ENCODE measurements at regions not wholly inside any gene's neighbourhood (a gene's known extent, or its start where the extent isn't known, plus 50 kb on each side); places are given as distances from the start of the nearest gene placed in this dataset.

DNA sequence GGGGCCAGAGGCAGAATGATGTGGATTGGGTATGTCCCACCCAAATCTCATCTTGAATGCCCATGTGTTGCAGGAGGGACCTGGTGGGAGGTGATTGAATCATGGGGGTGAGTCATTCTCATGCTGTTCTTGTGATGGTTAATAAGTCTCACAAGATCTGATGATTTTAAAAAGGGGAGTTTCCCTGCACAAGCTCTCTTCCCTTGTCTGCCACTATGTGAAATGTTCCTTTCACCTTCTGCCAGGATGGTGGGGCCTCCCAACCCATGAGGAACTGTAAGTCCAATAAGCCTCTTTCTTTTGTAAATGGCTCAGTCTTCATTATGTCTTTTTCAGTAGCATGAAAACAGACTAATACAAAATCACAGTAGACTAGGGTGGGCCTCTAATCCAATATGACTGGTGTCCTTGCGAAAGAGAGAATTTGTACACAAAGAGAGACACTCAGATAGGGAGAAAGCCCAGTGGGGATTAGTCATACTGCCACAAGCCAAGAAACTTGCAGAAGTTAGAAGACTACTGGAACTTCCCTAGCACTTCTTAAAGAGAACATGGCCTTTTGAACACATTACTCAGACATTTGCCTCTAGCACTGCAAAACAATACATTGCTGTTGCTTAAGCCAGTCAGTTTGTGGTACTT, 68.4 kb downstream of the ANXA1 start:
- no peak for TF ChIP-seq POLR2A (IDR thresholded peaks at IDR 0.05)
- TF ChIP-seq, protein P1, sequence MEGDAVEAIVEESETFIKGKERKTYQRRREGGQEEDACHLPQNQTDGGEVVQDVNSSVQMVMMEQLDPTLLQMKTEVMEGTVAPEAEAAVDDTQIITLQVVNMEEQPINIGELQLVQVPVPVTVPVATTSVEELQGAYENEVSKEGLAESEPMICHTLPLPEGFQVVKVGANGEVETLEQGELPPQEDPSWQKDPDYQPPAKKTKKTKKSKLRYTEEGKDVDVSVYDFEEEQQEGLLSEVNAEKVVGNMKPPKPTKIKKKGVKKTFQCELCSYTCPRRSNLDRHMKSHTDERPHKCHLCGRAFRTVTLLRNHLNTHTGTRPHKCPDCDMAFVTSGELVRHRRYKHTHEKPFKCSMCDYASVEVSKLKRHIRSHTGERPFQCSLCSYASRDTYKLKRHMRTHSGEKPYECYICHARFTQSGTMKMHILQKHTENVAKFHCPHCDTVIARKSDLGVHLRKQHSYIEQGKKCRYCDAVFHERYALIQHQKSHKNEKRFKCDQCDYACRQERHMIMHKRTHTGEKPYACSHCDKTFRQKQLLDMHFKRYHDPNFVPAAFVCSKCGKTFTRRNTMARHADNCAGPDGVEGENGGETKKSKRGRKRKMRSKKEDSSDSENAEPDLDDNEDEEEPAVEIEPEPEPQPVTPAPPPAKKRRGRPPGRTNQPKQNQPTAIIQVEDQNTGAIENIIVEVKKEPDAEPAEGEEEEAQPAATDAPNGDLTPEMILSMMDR (IDR thresholded peaks at IDR 0.05 in 4 of 5, conservative IDR thresholded peaks at IDR 0.05 in 1 of 5), result no peak

Data from gastrocnemius medialis (tissue), 4 donors.